ENCODE measurements at regions not wholly inside any gene's neighbourhood (a gene's known extent, or its start where the extent isn't known, plus 50 kb on each side); places are given as distances from the start of the nearest gene placed in this dataset.

GRCh38 chr13:78732445-78733017 lies 73.6 kb upstream of the OBI1 start:
- no peak overlapping the region for H3K27ac ChIP-seq
- no peak for DNase-seq (ENCODE audit: low read depth, low spot score)

- DNase-seq (ENCODE audit: low read depth, low spot score) = no peak
- H3K27ac ChIP-seq = no peak overlapping the region
These were observed 63.7 kb upstream of the OBI1 start for GRCh38 chr13:78722700-78723099.

GRCh38 chr13:78719367-78719766 lies 60.4 kb upstream of the OBI1 start:
- no peak overlapping the region for H3K27ac ChIP-seq
- DNase-seq (ENCODE audit: low read depth, low spot score) = no peak

- DNase-seq (ENCODE audit: low read depth, low spot score) = no peak
- no peak overlapping the region for H3K27ac ChIP-seq
These were observed 55.8 kb upstream of the OBI1 start for GRCh38 chr13:78714717-78715116.

- no peak for DNase-seq (ENCODE audit: low read depth, low spot score)
- no peak overlapping the region for H3K27ac ChIP-seq
These were observed 53.9 kb upstream of the OBI1 start for GRCh38 chr13:78712831-78713230.

- H3K27ac ChIP-seq = peak overlapping the region; percentile 20
These were observed 50.1 kb upstream of the OBI1 start for GRCh38 chr13:78709028-78709427.

More at GRCh38 chr13:78709028-78709427, 50.1 kb upstream of the OBI1 start:
- DNase-seq (ENCODE audit: low read depth, low spot score) = peak; percentile 69
